ENCODE measurements at regions not wholly inside any gene's neighbourhood (a gene's known extent, or its start where the extent isn't known, plus 50 kb on each side); places are given as distances from the start of the nearest gene placed in this dataset.

GRCh38 chr2:118348380-118349034 is 260.2 kb downstream of the INSIG2 start:
- TF ChIP-seq ZNF274 (IDR thresholded peaks at IDR 0.05; ENCODE audit: low read depth, low read length) (no peak), YY1 (IDR thresholded peaks at IDR 0.05; ENCODE audit: insufficient read depth, insufficient read length) (no peak)

Measured in NT2/D1 (cell line).